Activated naive CD8-positive, alpha-beta T cell treated with anti-CD3 and anti-CD28 coated beads, Interleukin-2, amount 10 ng/mL, durations not matched to agents 7 days and 5 days (primary cell): ENCODE measurements at regions not wholly inside any gene's neighbourhood (a gene's known extent, or its start where the extent isn't known, plus 50 kb on each side); places are given as distances from the start of the nearest gene placed in this dataset.
"Not testable (repeated sequence)": the region's sequence is repeated elsewhere in the genome, so short reads cannot be mapped to it uniquely, and the experiment has no call there.

Source experiments
- ATAC-seq: fragments of 150-1000 bp; cut with Tn5 transposase; one replicate; pipeline ENCODE4 v1.10.0; 2021; ENCODE audit warnings: low read depth, moderate library complexity
- POLR2A ChIA-PET: fragments of 350-600 bp; sonication (Branson Sonifier 250); formaldehyde crosslinking; loops from one replicate; lab custom pipeline; 2021; ENCODE audit warnings: antibody characterized with exemption; lab: Charles Lee
- DNase-seq: peaks from one replicate; pipeline ENCODE4 v3.0.0; 2021
- H3K27ac Mint-ChIP-seq: one replicate; pipeline ENCODE4 v1.8.0; 2022; ENCODE audit warnings: mild to moderate bottlenecking, mixed read lengths
- H3K27me3 Mint-ChIP-seq: one replicate; pipeline ENCODE4 v1.8.0; 2022; ENCODE audit warnings: mild to moderate bottlenecking, moderate library complexity, mixed read lengths
- H3K36me3 Mint-ChIP-seq: one replicate; pipeline ENCODE4 v1.8.0; 2021; ENCODE audit warnings: mild to moderate bottlenecking, mixed read lengths
- H3K4me1 Mint-ChIP-seq: one replicate; pipeline ENCODE4 v1.8.0; 2021; ENCODE audit warnings: mixed read lengths
- H3K4me3 Mint-ChIP-seq: one replicate; pipeline ENCODE4 v1.8.0; 2022; ENCODE audit warnings: mild to moderate bottlenecking, moderate library complexity, mixed read lengths
- H3K9me3 Mint-ChIP-seq: one replicate; pipeline ENCODE4 v1.8.0; 2021; ENCODE audit warnings: mixed read lengths

DNA sequence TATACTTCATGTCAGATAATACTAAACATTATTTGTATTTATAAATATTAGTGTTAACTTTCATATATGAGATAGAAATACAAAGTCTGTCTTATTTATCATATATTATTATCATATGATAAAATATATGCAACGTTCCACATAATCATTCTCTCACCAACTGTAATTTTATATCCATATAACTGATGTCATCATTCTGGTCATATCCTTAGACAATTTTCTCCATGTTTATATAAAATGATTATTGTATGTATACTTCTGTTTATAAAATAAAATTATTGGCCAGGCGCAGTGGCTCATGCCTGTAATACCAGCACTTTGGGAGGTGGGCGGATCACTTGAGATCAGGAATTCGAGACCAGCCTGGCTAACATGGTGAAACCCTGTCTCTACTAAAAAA lies 2007.1 kb downstream of the EFNA5 start:
- Mint-ChIP-seq H3K4me3 (no peak overlapping the region), H3K27ac (no peak overlapping the region), H3K4me1 (no peaks in the 10 kb centered on the region), H3K36me3 (no peaks in the 10 kb centered on the region), H3K27me3 (no peaks in the 10 kb centered on the region), H3K9me3 (no peaks in the 10 kb centered on the region)
- no peak for DNase-seq
- POLR2A ChIA-PET, result no interaction called here
- ATAC-seq, result no peak

DNA sequence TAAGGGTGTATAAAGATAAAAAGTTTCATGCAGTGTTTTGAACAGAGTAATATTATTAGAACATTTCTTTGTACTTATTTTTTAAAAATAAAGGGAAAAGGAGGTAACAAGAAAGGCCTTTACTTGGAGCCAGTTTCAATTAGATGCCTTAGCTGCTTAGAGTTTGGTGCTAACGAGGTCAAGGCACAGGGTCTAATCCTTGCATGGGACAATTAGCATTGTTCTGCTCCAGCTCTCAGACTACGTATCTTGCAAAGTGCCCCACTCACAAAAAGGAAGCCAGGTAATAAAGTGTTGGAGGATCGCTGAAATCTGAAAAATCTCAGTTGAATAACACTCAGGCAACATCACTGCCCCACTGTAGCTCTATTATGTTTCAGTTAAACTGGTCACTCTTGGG lies 2011.3 kb downstream of the EFNA5 start:
- Mint-ChIP-seq H3K27ac (no peak overlapping the region), H3K4me1 (no peaks in the 10 kb centered on the region), H3K27me3 (no peaks in the 10 kb centered on the region), H3K36me3 (no peaks in the 10 kb centered on the region), H3K4me3 (no peak overlapping the region), H3K9me3 (no peaks in the 10 kb centered on the region)
- ATAC-seq (no peak), DNase-seq (no peak)
- POLR2A ChIA-PET, result no interaction called here

DNA sequence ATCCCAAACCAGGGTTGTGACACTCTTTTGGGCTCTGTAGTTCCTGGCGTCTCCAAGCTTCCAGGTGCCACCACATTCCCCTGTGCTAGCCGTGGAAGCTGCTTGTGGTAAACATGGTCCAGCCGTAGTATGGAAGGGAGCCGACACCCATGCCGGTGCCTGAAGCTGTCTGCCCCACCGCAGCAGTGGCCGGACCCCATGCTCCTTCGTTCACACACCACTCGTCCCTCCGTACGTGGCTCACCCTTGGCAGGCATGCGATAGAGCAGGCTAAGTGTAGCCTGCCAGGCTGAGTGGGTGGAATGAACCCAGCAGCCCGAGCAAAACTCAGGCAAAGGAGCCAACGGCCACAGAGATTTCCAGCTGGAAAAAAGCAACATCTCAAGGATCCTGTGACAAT lies 2030.4 kb downstream of the EFNA5 start:
- H3K27me3 Mint-ChIP-seq, result no peaks in the 10 kb centered on the region
- H3K4me1 Mint-ChIP-seq, result no peaks in the 10 kb centered on the region
- DNase-seq (no peak), ATAC-seq (no peak)
- H3K9me3 Mint-ChIP-seq, result peaks cover 7% of the 10 kb centered on the region
- H3K4me3 Mint-ChIP-seq, result no peak overlapping the region
- H3K27ac Mint-ChIP-seq, result no peak overlapping the region
- POLR2A ChIA-PET, result no interaction called here
- no peaks in the 10 kb centered on the region for H3K36me3 Mint-ChIP-seq

DNA sequence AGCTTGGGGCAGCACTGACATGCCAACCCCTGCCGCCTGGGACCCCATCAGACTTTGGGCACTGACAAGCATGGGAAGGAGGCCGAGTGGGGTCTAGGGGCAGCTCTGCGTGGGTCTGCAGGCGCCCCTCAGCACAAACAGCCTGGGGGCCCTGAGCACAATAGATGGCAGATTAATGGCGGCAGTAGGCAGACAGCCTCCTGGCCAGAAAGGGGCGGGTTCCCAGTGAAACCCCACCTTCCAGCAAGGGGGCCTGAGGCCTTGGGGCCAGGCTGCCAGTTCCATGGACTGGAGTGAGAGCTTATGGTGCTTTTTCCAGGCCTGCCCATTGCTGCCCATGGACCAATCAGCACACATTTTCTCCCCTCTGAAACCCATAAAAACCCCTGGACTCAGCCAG lies 2031.2 kb downstream of the EFNA5 start:
- Mint-ChIP-seq H3K4me1 (no peaks in the 10 kb centered on the region), H3K27ac (no peak overlapping the region), H3K4me3 (no peak overlapping the region), H3K27me3 (no peaks in the 10 kb centered on the region), H3K9me3 (peaks cover 7% of the 10 kb centered on the region), H3K36me3 (no peaks in the 10 kb centered on the region)
- ATAC-seq, result no peak
- POLR2A ChIA-PET, result no interaction called here
- no peak for DNase-seq

DNA sequence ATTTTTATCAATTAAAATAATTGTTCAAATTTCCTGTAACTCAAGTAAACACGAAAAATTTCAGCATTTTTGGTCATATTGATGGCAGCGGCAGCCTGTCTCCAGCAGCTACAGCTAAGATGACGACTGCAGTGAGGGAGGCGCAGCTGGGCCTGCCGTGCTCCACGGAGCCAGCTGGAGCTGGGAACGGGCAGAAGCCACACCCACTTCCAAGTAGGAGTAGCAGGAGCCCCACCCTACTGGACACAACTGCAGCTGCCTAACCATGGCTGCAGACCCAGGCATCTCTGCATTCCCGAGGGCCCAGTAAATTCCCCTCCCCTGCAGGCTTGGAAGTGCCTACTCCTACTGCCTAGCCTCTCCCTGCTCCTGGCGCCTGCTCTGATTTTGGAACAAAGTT lies 2031.7 kb downstream of the EFNA5 start:
- Mint-ChIP-seq H3K27ac (no peak overlapping the region), H3K36me3 (no peaks in the 10 kb centered on the region), H3K4me3 (no peak overlapping the region), H3K27me3 (no peaks in the 10 kb centered on the region), H3K4me1 (no peaks in the 10 kb centered on the region), H3K9me3 (peaks cover 7% of the 10 kb centered on the region)
- POLR2A ChIA-PET, result no interaction called here
- ATAC-seq (no peak), DNase-seq (no peak)

DNA sequence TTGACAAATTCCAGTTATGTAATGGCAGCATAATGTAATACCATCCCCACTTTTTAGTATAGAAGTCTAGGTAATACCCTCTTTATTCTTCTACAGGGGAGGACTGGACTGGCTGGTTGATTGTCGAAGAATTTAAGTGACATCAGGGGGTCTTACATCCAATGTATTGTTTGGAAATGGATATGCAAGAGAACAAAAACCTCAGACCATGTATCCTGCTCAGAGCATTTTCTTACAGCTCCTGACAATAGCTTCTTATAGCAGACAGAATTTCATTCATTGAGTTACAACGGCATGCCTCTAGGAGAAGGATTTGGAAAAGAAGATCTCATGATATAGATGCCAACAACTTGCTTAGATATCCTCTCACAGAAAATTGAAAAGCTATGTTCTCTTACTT lies 2032.3 kb downstream of the EFNA5 start:
- no peaks in the 10 kb centered on the region for H3K36me3 Mint-ChIP-seq
- ATAC-seq (no peak), DNase-seq (no peak)
- no peaks in the 10 kb centered on the region for H3K27me3 Mint-ChIP-seq
- H3K9me3 Mint-ChIP-seq, result peaks cover 5% of the 10 kb centered on the region
- no peak overlapping the region for H3K4me3 Mint-ChIP-seq
- POLR2A ChIA-PET, result no interaction called here
- H3K4me1 Mint-ChIP-seq, result no peaks in the 10 kb centered on the region
- no peak overlapping the region for H3K27ac Mint-ChIP-seq

DNA sequence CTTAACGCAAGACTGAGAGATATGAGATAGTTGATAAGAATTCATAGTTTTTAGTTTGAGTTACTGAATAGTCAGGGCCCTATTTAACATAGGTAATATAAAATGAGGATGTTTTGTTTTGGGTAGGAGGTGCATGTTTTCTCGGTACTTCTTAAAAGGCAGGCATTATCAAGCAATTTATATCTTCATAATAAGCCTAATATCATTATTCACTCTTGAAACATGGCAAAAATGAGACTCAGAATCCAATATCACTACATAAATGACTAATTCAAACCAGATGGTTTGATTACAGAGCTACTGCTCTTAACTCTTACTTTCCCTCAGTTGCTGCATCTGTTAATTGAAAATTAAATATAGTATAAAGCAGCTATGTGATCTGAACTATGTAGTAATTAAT lies 2038.7 kb downstream of the EFNA5 start:
- H3K9me3 Mint-ChIP-seq, result peaks cover 7% of the 10 kb centered on the region
- ATAC-seq (no peak), DNase-seq (no peak)
- H3K27me3 Mint-ChIP-seq, result no peaks in the 10 kb centered on the region
- no peaks in the 10 kb centered on the region for H3K4me1 Mint-ChIP-seq
- H3K4me3 Mint-ChIP-seq, result no peak overlapping the region
- H3K36me3 Mint-ChIP-seq, result no peaks in the 10 kb centered on the region
- POLR2A ChIA-PET, result no interaction called here
- no peak overlapping the region for H3K27ac Mint-ChIP-seq

DNA sequence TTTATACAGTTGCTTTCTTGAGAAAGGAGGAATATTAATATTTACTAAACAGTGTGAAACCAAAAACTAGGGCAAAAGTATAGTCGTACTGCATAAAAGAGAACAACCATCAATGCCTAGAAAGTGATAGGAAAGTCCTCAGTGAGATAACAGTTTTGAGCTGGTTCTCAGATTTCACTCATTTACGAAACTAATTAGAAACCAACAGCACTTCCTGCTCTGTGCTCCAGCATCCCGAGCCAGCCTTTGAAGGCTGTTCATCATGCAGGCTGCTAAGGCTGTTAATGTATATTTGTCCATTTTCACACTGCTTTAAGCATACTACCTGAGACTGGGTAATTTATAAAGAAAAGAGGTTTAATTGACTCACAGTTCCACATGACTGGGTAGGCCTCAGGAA lies 2039.9 kb downstream of the EFNA5 start:
- POLR2A ChIA-PET, result no interaction called here
- no peak for ATAC-seq
- H3K36me3 Mint-ChIP-seq, result no peaks in the 10 kb centered on the region
- no peak for DNase-seq
- H3K27me3 Mint-ChIP-seq, result no peaks in the 10 kb centered on the region
- no peaks in the 10 kb centered on the region for H3K4me1 Mint-ChIP-seq
- no peak overlapping the region for H3K4me3 Mint-ChIP-seq
- H3K27ac Mint-ChIP-seq, result no peak overlapping the region
- H3K9me3 Mint-ChIP-seq, result peaks cover 7% of the 10 kb centered on the region

DNA sequence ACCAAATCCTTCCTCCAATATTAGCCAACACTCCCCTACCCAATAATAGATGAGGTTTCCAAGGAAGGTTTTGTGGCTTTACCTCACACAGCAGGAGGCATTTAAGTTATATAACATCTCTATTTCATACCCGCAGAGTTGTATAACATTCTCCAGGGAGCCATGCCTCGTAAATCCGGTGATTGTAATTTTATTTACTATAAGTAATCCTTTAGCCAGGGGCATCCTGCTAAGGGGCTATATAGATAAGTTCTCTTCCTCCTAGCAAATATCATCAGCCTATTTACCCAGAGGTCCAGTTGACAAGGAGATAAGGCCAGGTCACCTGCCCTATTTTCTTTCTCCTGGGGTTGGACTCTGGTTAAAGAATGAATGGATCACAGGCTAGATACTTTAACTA lies 2051.0 kb downstream of the EFNA5 start:
- DNase-seq, result no peak
- Mint-ChIP-seq H3K4me1 (no peaks in the 10 kb centered on the region), H3K9me3 (peaks cover 4% of the 10 kb centered on the region), H3K36me3 (no peaks in the 10 kb centered on the region), H3K27me3 (no peaks in the 10 kb centered on the region), H3K4me3 (no peak overlapping the region), H3K27ac (no peak overlapping the region)
- ATAC-seq, result no peak
- POLR2A ChIA-PET, result no interaction called here

DNA sequence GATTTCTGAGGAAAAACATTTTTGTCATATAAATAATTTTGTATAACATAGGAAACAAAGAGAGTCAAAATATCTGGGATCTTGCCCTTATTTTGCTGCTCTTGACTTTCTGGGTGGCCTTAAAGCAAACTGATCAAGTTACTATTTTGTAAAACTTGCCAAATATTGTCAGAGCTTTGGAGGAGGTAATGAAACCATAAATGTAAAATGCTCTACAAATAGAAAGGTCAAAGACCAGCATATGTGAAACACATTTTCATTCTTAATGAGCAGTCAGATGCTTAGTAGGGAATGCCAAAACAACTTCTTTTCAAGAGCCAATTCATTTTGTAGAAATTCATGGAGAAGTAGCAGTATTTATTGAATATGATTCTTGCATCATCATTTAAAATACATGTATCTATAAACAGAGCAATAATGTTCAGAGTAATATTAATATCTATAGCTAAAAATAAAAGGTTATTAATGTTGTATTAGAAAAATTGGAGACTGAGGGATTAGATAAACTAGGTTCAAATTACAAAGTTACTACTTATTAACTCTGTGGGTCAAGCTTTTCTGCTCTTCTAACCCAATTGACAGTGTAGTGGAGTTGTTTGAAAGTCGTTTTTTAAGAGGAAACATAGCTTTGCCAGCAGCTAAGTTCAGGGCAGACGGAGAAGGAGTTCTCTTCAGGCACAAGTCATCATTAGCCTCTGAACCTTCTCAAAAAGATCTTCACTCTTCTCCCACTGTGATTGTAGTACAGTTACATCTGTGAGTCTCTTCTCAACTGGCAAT lies 2053.1 kb downstream of the EFNA5 start:
- H3K27ac Mint-ChIP-seq, result no peak overlapping the region
- no peaks in the 10 kb centered on the region for H3K4me1 Mint-ChIP-seq
- peaks cover 4% of the 10 kb centered on the region for H3K9me3 Mint-ChIP-seq
- DNase-seq (no peak), ATAC-seq (no peak)
- H3K36me3 Mint-ChIP-seq, result no peaks in the 10 kb centered on the region
- H3K27me3 Mint-ChIP-seq, result no peaks in the 10 kb centered on the region
- H3K4me3 Mint-ChIP-seq, result no peak overlapping the region
- POLR2A ChIA-PET, result no interaction called here

DNA sequence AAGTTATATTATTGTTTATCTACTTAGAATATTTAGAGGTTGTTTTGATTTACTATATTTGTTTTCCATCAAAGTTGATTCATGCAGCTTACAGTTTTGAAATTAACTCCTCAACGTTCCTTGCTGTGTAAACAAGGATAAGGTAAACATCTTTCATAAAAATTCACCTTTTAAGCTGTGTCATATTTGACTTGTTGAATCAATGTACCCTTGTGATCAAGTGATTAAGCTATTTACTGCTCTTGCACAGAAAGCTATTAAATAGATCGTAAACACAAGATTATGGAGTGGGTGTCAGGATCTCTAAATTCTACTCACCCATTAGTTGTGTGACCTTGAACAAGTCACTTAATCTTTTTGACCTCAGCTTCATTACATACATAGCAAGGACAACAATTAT lies 2054.0 kb upstream of the NUDT12 start:
- no peaks in the 10 kb centered on the region for H3K36me3 Mint-ChIP-seq
- no peak for ATAC-seq
- H3K27ac Mint-ChIP-seq, result no peak overlapping the region
- no peaks in the 10 kb centered on the region for H3K9me3 Mint-ChIP-seq
- DNase-seq, result no peak
- H3K4me3 Mint-ChIP-seq, result no peak overlapping the region
- no peaks in the 10 kb centered on the region for H3K4me1 Mint-ChIP-seq
- POLR2A ChIA-PET, result no interaction called here
- H3K27me3 Mint-ChIP-seq, result no peaks in the 10 kb centered on the region

DNA sequence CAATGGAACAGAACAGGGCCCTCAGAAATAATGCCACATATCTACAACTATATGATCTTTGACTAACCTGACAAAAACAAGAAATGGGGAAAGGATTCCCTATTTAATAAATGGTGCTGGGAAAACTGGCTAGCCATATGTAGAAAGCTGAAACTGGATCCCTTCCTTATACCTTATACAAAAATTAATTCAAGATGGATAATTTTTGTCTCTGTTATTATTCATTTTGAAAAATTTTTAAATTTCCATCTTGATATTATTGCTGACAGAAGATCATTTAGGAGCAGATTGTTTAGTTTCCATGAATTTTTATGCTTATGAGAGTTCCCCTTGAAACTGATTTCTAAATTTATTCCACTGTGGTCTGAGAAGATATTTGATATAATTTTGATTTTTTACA lies 2039.8 kb upstream of the NUDT12 start:
- ATAC-seq, H3K36me3 Mint-ChIP-seq, H3K27ac Mint-ChIP-seq, H3K4me3 Mint-ChIP-seq, POLR2A ChIA-PET, DNase-seq, H3K4me1 Mint-ChIP-seq, H3K27me3 Mint-ChIP-seq: not testable (repeated sequence)
- H3K9me3 Mint-ChIP-seq, result peaks cover 24% of the 10 kb centered on the region

DNA sequence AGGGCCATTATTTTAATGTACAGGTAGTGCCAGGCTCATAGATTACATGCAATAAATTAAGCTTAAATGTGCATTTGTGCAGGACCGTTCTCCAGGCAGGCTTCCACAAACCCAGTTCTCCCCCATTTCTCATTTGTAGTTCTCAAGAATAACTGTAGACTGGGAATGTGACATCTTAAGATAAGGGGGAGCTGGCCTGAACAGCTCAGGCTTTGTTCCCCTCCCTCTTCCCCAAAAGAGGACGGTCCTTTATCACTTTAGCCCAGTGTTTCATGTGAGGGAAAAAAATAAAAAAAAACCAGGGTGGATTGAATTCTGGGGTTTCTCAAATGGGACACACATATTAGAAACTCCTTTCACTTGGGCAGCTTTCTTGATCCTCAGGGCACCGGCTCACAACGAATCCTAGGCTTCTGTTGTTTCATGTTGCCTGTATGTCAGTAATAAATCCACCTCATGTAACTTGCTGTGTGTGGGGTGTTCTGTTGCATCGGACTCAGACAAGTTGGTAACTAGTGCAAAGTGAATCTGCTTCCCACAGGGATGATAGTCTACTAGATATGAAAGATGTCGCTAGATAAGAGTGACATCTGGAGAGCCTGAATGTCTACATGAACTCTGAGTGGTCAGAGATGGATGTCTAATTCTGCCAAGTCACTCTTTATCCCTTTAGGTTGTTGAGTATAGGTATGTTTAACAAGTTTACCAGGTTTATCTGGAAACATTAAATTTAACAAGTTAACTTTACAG lies 2030.6 kb upstream of the NUDT12 start:
- DNase-seq (no peak), ATAC-seq (no peak)
- Mint-ChIP-seq H3K4me3 (no peak overlapping the region), H3K36me3 (no peaks in the 10 kb centered on the region), H3K9me3 (peaks cover 2% of the 10 kb centered on the region), H3K4me1 (no peaks in the 10 kb centered on the region), H3K27ac (no peak overlapping the region), H3K27me3 (no peaks in the 10 kb centered on the region)
- POLR2A ChIA-PET, result no interaction called here

DNA sequence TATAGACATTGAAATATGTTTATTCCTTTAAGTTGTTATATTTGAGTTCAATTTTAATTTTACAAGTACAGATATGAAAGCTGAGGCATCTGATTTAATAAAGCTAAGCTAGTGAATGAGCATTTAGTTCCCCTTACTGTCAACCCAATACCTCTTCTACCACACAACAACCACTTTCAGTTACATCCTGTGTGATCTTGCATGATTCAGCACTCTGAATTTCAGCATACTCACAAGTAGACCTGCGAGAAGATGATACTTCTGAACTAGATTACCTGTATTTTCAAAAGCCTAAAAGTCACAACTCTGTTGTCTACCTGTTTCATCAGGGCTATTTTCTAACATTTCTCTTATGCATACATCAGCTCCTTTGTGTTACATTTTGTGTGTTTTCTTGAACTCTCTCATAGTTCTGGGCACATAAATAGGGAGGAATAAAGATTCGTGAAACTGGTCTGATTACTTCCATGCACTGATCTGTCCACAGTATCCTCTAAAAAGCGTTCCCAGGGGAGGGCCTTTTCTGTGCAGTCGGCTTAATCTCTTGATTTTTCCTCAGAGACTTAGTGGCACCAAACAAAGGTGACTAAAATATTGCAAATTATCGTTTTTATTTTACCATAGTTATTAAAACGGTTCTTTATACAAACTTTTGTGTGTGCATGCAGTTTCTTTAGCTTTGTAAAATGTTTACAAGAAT lies 2025.5 kb upstream of the NUDT12 start:
- POLR2A ChIA-PET, result no interaction called here
- Mint-ChIP-seq H3K27me3 (no peaks in the 10 kb centered on the region), H3K9me3 (peaks cover 1% of the 10 kb centered on the region), H3K36me3 (no peaks in the 10 kb centered on the region), H3K4me1 (no peaks in the 10 kb centered on the region), H3K27ac (no peak overlapping the region), H3K4me3 (no peak overlapping the region)
- DNase-seq (no peak), ATAC-seq (no peak)
